ENCODE measurements at regions not wholly inside any gene's neighbourhood (a gene's known extent, or its start where the extent isn't known, plus 50 kb on each side); places are given as distances from the start of the nearest gene placed in this dataset.
"Not testable (repeated sequence)": the region's sequence is repeated elsewhere in the genome, so short reads cannot be mapped to it uniquely, and the experiment has no call there.

- no peaks in the 10 kb centered on the region for H3K36me3 ChIP-seq (ENCODE audit: insufficient read depth, low read length)
- no peak overlapping the region for H3K4me3 ChIP-seq (ENCODE audit: low read depth in 1 of 2, low read length in 2 of 2)
- no peaks in the 10 kb centered on the region for H3K27me3 ChIP-seq (ENCODE audit: control insufficient read depth in 1 of 2, insufficient read depth in 2 of 2, low read length in 2 of 2)
- H3K27ac ChIP-seq (ENCODE audit: low read depth, low read length) = no peak overlapping the region
- H3K9ac ChIP-seq (ENCODE audit: low read length) = no peak overlapping the region
- no peaks in the 10 kb centered on the region for H3K9me3 ChIP-seq (ENCODE audit: low read length)
- H3K4me1 ChIP-seq (ENCODE audit: insufficient read depth, low read length) = no peaks in the 10 kb centered on the region
Measured at GRCh38 chr2:34234823-34235222, 635.7 kb upstream of the FAM98A start.

- no peaks in the 10 kb centered on the region for H3K4me1 ChIP-seq (ENCODE audit: insufficient read depth, low read length)
- no peak overlapping the region for H3K4me3 ChIP-seq (ENCODE audit: low read depth in 1 of 2, low read length in 2 of 2)
- no peaks in the 10 kb centered on the region for H3K9me3 ChIP-seq (ENCODE audit: low read length)
- no peak overlapping the region for H3K27ac ChIP-seq (ENCODE audit: low read depth, low read length)
- H3K9ac ChIP-seq (ENCODE audit: low read length) = no peak overlapping the region
- H3K27me3 ChIP-seq (ENCODE audit: control insufficient read depth in 1 of 2, insufficient read depth in 2 of 2, low read length in 2 of 2) = no peaks in the 10 kb centered on the region
- H3K36me3 ChIP-seq (ENCODE audit: insufficient read depth, low read length) = no peaks in the 10 kb centered on the region
Measured at GRCh38 chr2:34229998-34230397, 630.9 kb upstream of the FAM98A start.

- Histone ChIP-seq H3K4me1 (ENCODE audit: insufficient read depth, low read length) (no peaks in the 10 kb centered on the region), H3K9ac (ENCODE audit: low read length) (no peak overlapping the region), H3K4me3 (ENCODE audit: low read depth in 1 of 2, low read length in 2 of 2) (no peak overlapping the region), H3K9me3 (ENCODE audit: low read length) (no peaks in the 10 kb centered on the region), H3K27me3 (ENCODE audit: control insufficient read depth in 1 of 2, insufficient read depth in 2 of 2, low read length in 2 of 2) (no peaks in the 10 kb centered on the region), H3K27ac (ENCODE audit: low read depth, low read length) (no peak overlapping the region), H3K36me3 (ENCODE audit: insufficient read depth, low read length) (no peaks in the 10 kb centered on the region)
Measured at GRCh38 chr2:34215174-34215573, 616.1 kb upstream of the FAM98A start.

DNA sequence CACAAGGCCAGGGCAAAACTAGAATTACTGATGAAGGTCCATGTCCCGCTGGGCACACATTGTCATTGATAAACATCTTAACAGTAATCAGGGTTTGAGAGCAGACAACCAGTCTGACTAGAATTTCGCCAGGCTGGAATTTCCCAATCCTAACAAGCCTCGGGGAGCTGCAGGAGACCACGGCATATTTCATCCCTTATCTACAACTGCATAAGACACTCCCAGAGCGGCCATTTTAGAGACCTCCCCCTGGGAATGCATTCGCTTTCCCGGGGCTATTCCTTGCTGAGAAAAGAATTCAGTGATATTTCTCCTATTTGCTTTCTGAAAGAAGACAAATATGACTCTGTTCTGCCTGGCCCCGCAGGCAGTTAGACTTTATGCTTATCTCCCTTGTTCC is 611.3 kb upstream of the FAM98A start:
- not testable (repeated sequence) for H3K27ac ChIP-seq (ENCODE audit: low read depth, low read length); H3K9ac ChIP-seq (ENCODE audit: low read length); H3K27me3 ChIP-seq (ENCODE audit: control insufficient read depth in 1 of 2, insufficient read depth in 2 of 2, low read length in 2 of 2); H3K36me3 ChIP-seq (ENCODE audit: insufficient read depth, low read length); H3K4me3 ChIP-seq (ENCODE audit: low read depth in 1 of 2, low read length in 2 of 2); H3K9me3 ChIP-seq (ENCODE audit: low read length); H3K4me1 ChIP-seq (ENCODE audit: insufficient read depth, low read length)

GRCh38 chr2:34204560-34204959 is 605.5 kb upstream of the FAM98A start:
- Histone ChIP-seq H3K27ac (ENCODE audit: low read depth, low read length) (no peak overlapping the region), H3K27me3 (ENCODE audit: control insufficient read depth in 1 of 2, insufficient read depth in 2 of 2, low read length in 2 of 2) (no peaks in the 10 kb centered on the region), H3K9ac (ENCODE audit: low read length) (no peak overlapping the region), H3K4me3 (ENCODE audit: low read depth in 1 of 2, low read length in 2 of 2) (no peak overlapping the region), H3K9me3 (ENCODE audit: low read length) (no peaks in the 10 kb centered on the region), H3K4me1 (ENCODE audit: insufficient read depth, low read length) (no peaks in the 10 kb centered on the region), H3K36me3 (ENCODE audit: insufficient read depth, low read length) (no peaks in the 10 kb centered on the region)

DNA sequence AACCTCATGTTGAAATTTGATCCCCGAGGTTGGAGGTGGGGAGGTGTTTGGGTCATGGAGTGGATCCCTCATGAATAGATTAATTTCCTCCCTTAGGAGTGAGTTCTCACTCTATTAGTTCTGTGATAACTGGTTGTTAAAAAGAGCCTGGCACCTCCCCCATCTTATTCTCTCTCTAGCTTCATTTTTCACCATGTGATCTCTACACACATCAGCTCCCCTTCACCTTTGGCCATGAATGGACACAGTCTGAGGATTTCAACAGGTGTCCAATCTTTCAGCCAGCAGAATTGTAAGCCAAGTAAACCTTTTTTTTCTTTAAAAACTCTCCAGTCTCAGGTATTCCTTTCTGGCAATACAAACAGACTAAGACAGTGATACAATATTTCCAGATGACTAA is 602.0 kb upstream of the FAM98A start:
- no peak overlapping the region for H3K9ac ChIP-seq (ENCODE audit: low read length)
- H3K27me3 ChIP-seq (ENCODE audit: control insufficient read depth in 1 of 2, insufficient read depth in 2 of 2, low read length in 2 of 2) = no peaks in the 10 kb centered on the region
- H3K4me1 ChIP-seq (ENCODE audit: insufficient read depth, low read length) = no peaks in the 10 kb centered on the region
- no peak overlapping the region for H3K27ac ChIP-seq (ENCODE audit: low read depth, low read length)
- no peaks in the 10 kb centered on the region for H3K9me3 ChIP-seq (ENCODE audit: low read length)
- no peak overlapping the region for H3K4me3 ChIP-seq (ENCODE audit: low read depth in 1 of 2, low read length in 2 of 2)
- H3K36me3 ChIP-seq (ENCODE audit: insufficient read depth, low read length) = no peaks in the 10 kb centered on the region

DNA sequence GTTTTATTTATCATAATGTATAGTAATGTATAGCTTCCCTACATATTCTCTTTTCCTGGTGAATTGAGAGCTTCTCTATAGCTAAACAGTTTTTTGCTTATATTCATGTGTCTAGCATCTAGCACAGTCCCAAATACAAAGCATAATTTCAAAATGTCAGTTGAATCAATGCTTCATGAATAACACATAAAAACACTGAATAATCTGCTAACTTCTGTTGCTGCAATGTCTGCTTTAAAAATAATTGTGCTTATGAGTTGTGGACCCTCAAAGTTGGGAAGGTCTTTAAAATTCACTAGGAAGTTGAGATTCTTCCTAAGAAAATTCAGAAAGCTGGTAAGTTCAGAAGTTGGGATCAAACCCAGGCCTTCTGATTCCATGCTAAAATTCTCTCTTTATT is 600.9 kb upstream of the FAM98A start:
- H3K9me3 ChIP-seq (ENCODE audit: low read length) = no peaks in the 10 kb centered on the region
- H3K4me1 ChIP-seq (ENCODE audit: insufficient read depth, low read length) = no peaks in the 10 kb centered on the region
- no peak overlapping the region for H3K27ac ChIP-seq (ENCODE audit: low read depth, low read length)
- no peaks in the 10 kb centered on the region for H3K27me3 ChIP-seq (ENCODE audit: control insufficient read depth in 1 of 2, insufficient read depth in 2 of 2, low read length in 2 of 2)
- no peak overlapping the region for H3K4me3 ChIP-seq (ENCODE audit: low read depth in 1 of 2, low read length in 2 of 2)
- H3K36me3 ChIP-seq (ENCODE audit: insufficient read depth, low read length) = no peaks in the 10 kb centered on the region
- no peak overlapping the region for H3K9ac ChIP-seq (ENCODE audit: low read length)

- H3K9ac ChIP-seq (ENCODE audit: low read length) = no peak overlapping the region
- no peaks in the 10 kb centered on the region for H3K4me1 ChIP-seq (ENCODE audit: insufficient read depth, low read length)
- H3K27me3 ChIP-seq (ENCODE audit: control insufficient read depth in 1 of 2, insufficient read depth in 2 of 2, low read length in 2 of 2) = no peaks in the 10 kb centered on the region
- no peak overlapping the region for H3K4me3 ChIP-seq (ENCODE audit: low read depth in 1 of 2, low read length in 2 of 2)
- no peaks in the 10 kb centered on the region for H3K9me3 ChIP-seq (ENCODE audit: low read length)
- no peaks in the 10 kb centered on the region for H3K36me3 ChIP-seq (ENCODE audit: insufficient read depth, low read length)
- no peak overlapping the region for H3K27ac ChIP-seq (ENCODE audit: low read depth, low read length)
Measured at GRCh38 chr2:34193164-34193563, 594.1 kb upstream of the FAM98A start.

GRCh38 chr2:34188464-34189303 is 589.6 kb upstream of the FAM98A start:
- Histone ChIP-seq H3K4me3 (ENCODE audit: low read depth in 1 of 2, low read length in 2 of 2) (no peak overlapping the region), H3K36me3 (ENCODE audit: insufficient read depth, low read length) (no peaks in the 10 kb centered on the region), H3K27ac (ENCODE audit: low read depth, low read length) (no peak overlapping the region), H3K4me1 (ENCODE audit: insufficient read depth, low read length) (no peaks in the 10 kb centered on the region), H3K9ac (ENCODE audit: low read length) (no peak overlapping the region), H3K27me3 (ENCODE audit: control insufficient read depth in 1 of 2, insufficient read depth in 2 of 2, low read length in 2 of 2) (no peaks in the 10 kb centered on the region), H3K9me3 (ENCODE audit: low read length) (no peaks in the 10 kb centered on the region)

DNA sequence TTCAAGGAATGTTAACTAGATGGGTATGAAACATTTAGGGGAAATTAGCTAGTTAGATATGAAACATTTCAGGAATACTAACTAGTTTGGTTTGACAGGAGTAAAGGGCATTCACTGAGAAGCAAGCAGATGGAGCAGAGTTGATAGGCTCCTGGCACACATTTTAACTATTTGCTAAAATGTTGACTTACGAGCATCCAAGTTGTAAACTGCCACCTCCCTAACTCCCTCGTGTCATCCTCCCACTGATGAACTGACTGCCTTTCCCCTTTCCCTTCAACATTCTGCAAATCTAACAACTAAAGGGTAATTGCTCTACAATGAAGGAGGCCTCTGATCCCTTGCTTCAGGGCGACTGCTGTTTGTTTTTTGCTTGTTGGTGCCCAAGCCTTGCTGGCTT is 580.4 kb upstream of the FAM98A start:
- no peaks in the 10 kb centered on the region for H3K4me1 ChIP-seq (ENCODE audit: insufficient read depth, low read length)
- H3K9me3 ChIP-seq (ENCODE audit: low read length) = no peaks in the 10 kb centered on the region
- no peak overlapping the region for H3K4me3 ChIP-seq (ENCODE audit: low read depth in 1 of 2, low read length in 2 of 2)
- no peaks in the 10 kb centered on the region for H3K27me3 ChIP-seq (ENCODE audit: control insufficient read depth in 1 of 2, insufficient read depth in 2 of 2, low read length in 2 of 2)
- H3K36me3 ChIP-seq (ENCODE audit: insufficient read depth, low read length) = no peaks in the 10 kb centered on the region
- no peak overlapping the region for H3K27ac ChIP-seq (ENCODE audit: low read depth, low read length)
- H3K9ac ChIP-seq (ENCODE audit: low read length) = no peak overlapping the region

GRCh38 chr2:34178482-34178881 is 579.4 kb upstream of the FAM98A start:
- Histone ChIP-seq H3K9me3 (ENCODE audit: low read length) (no peaks in the 10 kb centered on the region), H3K4me1 (ENCODE audit: insufficient read depth, low read length) (no peaks in the 10 kb centered on the region), H3K9ac (ENCODE audit: low read length) (no peak overlapping the region), H3K27ac (ENCODE audit: low read depth, low read length) (no peak overlapping the region), H3K4me3 (ENCODE audit: low read depth in 1 of 2, low read length in 2 of 2) (no peak overlapping the region), H3K36me3 (ENCODE audit: insufficient read depth, low read length) (no peaks in the 10 kb centered on the region), H3K27me3 (ENCODE audit: control insufficient read depth in 1 of 2, insufficient read depth in 2 of 2, low read length in 2 of 2) (no peaks in the 10 kb centered on the region)

DNA sequence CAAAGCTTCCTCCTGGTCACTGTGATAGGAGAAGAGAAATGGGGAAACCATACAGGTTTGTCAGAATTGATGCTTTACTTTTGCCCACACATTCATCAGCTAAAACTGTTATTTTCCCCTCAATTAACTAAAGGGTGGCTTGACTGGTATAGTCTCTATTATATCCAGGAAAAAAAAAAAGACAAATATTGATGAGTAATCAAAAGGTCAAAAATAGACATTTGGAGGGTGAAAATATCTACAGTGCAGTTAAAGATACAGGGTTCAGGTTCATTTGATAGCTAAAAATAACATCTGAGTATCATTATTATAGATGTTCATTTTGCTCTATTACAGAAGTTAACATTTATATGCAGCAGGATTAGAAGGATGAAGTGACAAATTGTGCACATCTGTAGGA is 577.6 kb upstream of the FAM98A start:
- Histone ChIP-seq H3K4me1 (ENCODE audit: insufficient read depth, low read length) (no peaks in the 10 kb centered on the region), H3K27me3 (ENCODE audit: control insufficient read depth in 1 of 2, insufficient read depth in 2 of 2, low read length in 2 of 2) (no peaks in the 10 kb centered on the region), H3K9ac (ENCODE audit: low read length) (no peak overlapping the region), H3K4me3 (ENCODE audit: low read depth in 1 of 2, low read length in 2 of 2) (no peak overlapping the region), H3K9me3 (ENCODE audit: low read length) (no peaks in the 10 kb centered on the region), H3K36me3 (ENCODE audit: insufficient read depth, low read length) (no peaks in the 10 kb centered on the region), H3K27ac (ENCODE audit: low read depth, low read length) (no peak overlapping the region)

Data from muscle layer of colon (tissue), 2 donors.